ENCODE measurements at regions not wholly inside any gene's neighbourhood (a gene's known extent, or its start where the extent isn't known, plus 50 kb on each side); places are given as distances from the start of the nearest gene placed in this dataset.

DNA sequence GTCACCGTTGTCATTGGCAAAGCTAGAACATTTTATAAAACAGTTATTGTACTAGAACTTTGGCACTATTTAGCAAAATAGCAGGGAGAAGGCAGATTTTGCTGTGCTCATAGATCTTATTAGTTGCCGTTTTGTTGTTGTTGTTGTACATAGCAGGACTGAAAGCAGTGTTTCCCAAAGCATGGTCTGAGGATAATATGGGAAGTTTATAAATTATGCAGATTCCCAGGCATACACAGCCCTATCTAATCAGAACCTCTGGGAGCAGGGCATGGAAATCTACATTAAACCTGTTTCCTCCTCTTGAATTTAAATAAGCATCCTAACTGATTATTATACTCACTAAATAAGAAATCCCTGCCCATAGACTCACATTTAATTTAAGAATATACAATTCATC lies 87.9 kb downstream of the RAP2B start (continued):
- TF ChIP-seq, protein P1, sequence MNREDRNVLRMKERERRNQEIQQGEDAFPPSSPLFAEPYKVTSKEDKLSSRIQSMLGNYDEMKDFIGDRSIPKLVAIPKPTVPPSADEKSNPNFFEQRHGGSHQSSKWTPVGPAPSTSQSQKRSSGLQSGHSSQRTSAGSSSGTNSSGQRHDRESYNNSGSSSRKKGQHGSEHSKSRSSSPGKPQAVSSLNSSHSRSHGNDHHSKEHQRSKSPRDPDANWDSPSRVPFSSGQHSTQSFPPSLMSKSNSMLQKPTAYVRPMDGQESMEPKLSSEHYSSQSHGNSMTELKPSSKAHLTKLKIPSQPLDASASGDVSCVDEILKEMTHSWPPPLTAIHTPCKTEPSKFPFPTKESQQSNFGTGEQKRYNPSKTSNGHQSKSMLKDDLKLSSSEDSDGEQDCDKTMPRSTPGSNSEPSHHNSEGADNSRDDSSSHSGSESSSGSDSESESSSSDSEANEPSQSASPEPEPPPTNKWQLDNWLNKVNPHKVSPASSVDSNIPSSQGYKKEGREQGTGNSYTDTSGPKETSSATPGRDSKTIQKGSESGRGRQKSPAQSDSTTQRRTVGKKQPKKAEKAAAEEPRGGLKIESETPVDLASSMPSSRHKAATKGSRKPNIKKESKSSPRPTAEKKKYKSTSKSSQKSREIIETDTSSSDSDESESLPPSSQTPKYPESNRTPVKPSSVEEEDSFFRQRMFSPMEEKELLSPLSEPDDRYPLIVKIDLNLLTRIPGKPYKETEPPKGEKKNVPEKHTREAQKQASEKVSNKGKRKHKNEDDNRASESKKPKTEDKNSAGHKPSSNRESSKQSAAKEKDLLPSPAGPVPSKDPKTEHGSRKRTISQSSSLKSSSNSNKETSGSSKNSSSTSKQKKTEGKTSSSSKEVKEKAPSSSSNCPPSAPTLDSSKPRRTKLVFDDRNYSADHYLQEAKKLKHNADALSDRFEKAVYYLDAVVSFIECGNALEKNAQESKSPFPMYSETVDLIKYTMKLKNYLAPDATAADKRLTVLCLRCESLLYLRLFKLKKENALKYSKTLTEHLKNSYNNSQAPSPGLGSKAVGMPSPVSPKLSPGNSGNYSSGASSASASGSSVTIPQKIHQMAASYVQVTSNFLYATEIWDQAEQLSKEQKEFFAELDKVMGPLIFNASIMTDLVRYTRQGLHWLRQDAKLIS (CRISPR knock-in tag; IDR thresholded peaks at IDR 0.05; ENCODE audit: borderline replicate concordance) = no peak
- TF ChIP-seq ATF1 (CRISPR knock-in tag; IDR thresholded peaks at IDR 0.05) (no peak), NR2C2 (CRISPR knock-in tag; IDR thresholded peaks at IDR 0.05) (no peak), IRF2 (CRISPR knock-in tag; IDR thresholded peaks at IDR 0.05; ENCODE audit: borderline replicate concordance, low read depth) (no peak), CDX4 (CRISPR knock-in tag; IDR thresholded peaks at IDR 0.05; ENCODE audit: borderline replicate concordance) (no peak), NFATC4 (CRISPR knock-in tag; IDR thresholded peaks at IDR 0.05) (no peak), ZNF425 (CRISPR knock-in tag; conservative IDR thresholded peaks at IDR 0.05) (no peak), TP53 (CRISPR knock-in tag; IDR thresholded peaks at IDR 0.05) (no peak), GRHL2 (CRISPR knock-in tag; IDR thresholded peaks at IDR 0.05; ENCODE audit: insufficient replicate concordance, severe bottlenecking) (no peak), ZNF232 (CRISPR knock-in tag; IDR thresholded peaks at IDR 0.05) (no peak), GABPB1 (CRISPR knock-in tag; IDR thresholded peaks at IDR 0.05) (no peak), FOXP1 (CRISPR knock-in tag; IDR thresholded peaks at IDR 0.05; ENCODE audit: borderline replicate concordance) (no peak), ZNF121 (CRISPR knock-in tag; IDR thresholded peaks at IDR 0.05) (no peak), USF1 (CRISPR knock-in tag; IDR thresholded peaks at IDR 0.05) (no peak), SOX15 (CRISPR knock-in tag; IDR thresholded peaks at IDR 0.05) (no peak)

DNA sequence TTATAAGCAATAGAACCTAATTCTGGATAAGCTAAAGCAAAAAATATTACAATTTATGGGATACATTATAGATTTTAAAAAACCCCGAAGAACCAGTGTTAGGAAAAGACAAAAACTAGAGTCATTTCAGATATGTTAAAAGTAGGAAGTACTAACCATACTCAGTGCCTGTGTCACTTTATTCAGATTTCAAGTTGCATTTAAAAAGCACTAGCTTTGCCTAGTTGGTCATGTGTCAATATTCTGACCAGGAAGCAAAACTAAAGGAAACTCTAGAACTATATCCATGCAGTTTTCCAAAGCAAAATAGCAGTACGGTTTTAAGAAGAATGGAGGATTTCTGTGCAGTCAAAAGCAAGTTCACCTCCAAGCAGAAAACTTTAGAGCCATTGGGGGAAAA lies 88.4 kb downstream of the RAP2B start:
- Mint-ChIP-seq H3K4me3 (no peak overlapping the region), H3K27ac (no peak overlapping the region), H3K4me1 (peaks cover 10% of the 10 kb centered on the region), H3K9me3 (peaks cover 15% of the 10 kb centered on the region), H3K27me3 (ENCODE audit: low read depth) (no peaks in the 10 kb centered on the region), H3K36me3 (no peaks in the 10 kb centered on the region)
- no peak for DNase-seq (ENCODE audit: low spot score)
- TF ChIP-seq FOXP1 (CRISPR knock-in tag; IDR thresholded peaks at IDR 0.05; ENCODE audit: borderline replicate concordance) (no peak), SMAD3 (CRISPR knock-in tag; IDR thresholded peaks at IDR 0.05; ENCODE audit: borderline replicate concordance) (no peak), ATF6 (CRISPR knock-in tag; IDR thresholded peaks at IDR 0.05) (no peak), NFE2L1 (CRISPR knock-in tag; IDR thresholded peaks at IDR 0.05) (no peak), ZBTB43 (CRISPR knock-in tag; IDR thresholded peaks at IDR 0.05) (no peak), FOXJ3 (CRISPR knock-in tag; IDR thresholded peaks at IDR 0.05; ENCODE audit: borderline replicate concordance) (no peak), TEAD4 (CRISPR knock-in tag; IDR thresholded peaks at IDR 0.05) (no peak)
- TF ChIP-seq, protein P2, sequence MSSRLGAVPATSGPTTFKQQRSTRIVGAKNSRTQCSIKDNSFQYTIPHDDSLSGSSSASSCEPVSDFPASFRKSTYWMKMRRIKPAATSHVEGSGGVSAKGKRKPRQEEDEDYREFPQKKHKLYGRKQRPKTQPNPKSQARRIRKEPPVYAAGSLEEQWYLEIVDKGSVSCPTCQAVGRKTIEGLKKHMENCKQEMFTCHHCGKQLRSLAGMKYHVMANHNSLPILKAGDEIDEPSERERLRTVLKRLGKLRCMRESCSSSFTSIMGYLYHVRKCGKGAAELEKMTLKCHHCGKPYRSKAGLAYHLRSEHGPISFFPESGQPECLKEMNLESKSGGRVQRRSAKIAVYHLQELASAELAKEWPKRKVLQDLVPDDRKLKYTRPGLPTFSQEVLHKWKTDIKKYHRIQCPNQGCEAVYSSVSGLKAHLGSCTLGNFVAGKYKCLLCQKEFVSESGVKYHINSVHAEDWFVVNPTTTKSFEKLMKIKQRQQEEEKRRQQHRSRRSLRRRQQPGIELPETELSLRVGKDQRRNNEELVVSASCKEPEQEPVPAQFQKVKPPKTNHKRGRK (CRISPR knock-in tag; IDR thresholded peaks at IDR 0.05; ENCODE audit: borderline replicate concordance) = no peak
- ChIA-PET CTCF (no interaction called here), POLR2A (interaction anchor here (0.5 kb wide), 1 partner anchor 43 kb away, joined by 6 read pairs; no protein-coding TSS in a partner anchor)
- ATAC-seq = no peak

Data from WTC11 (cell line).